ENCODE measurements at regions not wholly inside any gene's neighbourhood (a gene's known extent, or its start where the extent isn't known, plus 50 kb on each side); places are given as distances from the start of the nearest gene placed in this dataset.

DNA sequence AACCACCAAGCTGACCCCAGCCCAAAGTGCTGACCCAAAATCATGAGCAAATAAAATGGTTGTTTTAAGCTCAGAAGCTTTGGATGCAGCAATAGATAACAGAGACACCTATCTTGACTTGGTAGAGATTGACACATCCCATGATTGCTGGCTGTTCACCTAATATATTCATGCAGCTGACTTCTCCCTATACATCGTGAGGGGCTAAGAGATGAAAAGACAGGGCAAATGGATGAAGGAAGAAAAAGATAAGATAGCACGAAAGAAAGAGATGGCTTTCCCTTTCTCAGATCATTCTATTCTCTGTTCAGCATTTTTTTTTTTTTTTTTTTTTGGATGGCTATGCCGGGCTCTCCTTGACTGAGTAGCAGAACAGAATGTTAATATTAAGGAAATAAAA is 141.5 kb upstream of the ADAMTS9 start:
- Histone ChIP-seq H3K79me2 (no peaks in the 10 kb centered on the region), H3K27ac (no peak overlapping the region), H3K36me3 (ENCODE audit: control insufficient read depth, insufficient read depth, low read length) (no peaks in the 10 kb centered on the region), H3K4me3 (ENCODE audit: low read depth, low read length) (no peak overlapping the region), H3K9ac (no peak overlapping the region), H3K27me3 (ENCODE audit: control insufficient read depth, insufficient read depth, low read length) (no peaks in the 10 kb centered on the region), H3K4me2 (ENCODE audit: low read length) (no peak overlapping the region), H3K4me1 (no peaks in the 10 kb centered on the region), H2AFZ (no peak overlapping the region), H3K9me3 (ENCODE audit: control insufficient read depth, low read length) (no peaks in the 10 kb centered on the region)
- TF ChIP-seq, protein P1, sequence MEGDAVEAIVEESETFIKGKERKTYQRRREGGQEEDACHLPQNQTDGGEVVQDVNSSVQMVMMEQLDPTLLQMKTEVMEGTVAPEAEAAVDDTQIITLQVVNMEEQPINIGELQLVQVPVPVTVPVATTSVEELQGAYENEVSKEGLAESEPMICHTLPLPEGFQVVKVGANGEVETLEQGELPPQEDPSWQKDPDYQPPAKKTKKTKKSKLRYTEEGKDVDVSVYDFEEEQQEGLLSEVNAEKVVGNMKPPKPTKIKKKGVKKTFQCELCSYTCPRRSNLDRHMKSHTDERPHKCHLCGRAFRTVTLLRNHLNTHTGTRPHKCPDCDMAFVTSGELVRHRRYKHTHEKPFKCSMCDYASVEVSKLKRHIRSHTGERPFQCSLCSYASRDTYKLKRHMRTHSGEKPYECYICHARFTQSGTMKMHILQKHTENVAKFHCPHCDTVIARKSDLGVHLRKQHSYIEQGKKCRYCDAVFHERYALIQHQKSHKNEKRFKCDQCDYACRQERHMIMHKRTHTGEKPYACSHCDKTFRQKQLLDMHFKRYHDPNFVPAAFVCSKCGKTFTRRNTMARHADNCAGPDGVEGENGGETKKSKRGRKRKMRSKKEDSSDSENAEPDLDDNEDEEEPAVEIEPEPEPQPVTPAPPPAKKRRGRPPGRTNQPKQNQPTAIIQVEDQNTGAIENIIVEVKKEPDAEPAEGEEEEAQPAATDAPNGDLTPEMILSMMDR (IDR thresholded peaks at IDR 0.05), result no peak

DNA sequence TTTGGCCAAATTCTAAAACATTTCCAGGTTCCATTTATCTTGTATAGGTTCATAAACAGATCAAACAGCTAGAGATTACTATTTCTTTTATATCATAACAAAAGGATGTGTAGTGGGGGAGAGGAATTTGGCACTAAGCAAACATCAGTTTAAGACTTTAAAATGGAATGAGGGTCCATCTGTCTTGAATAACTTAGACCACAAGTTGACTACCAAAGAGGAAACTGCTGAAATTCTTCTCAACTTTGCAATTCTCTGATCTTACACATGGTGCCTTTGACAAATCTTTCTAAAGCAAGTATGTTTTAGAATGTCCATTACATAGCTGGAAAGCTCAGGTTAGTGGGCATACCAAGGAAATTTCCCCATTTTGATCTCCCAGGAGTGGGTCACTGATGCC is 140.5 kb upstream of the ADAMTS9 start:
- H3K9ac ChIP-seq, result no peak overlapping the region
- no peaks in the 10 kb centered on the region for H3K36me3 ChIP-seq (ENCODE audit: control insufficient read depth, insufficient read depth, low read length)
- no peak overlapping the region for H3K4me3 ChIP-seq (ENCODE audit: low read depth, low read length)
- no peak overlapping the region for H2AFZ ChIP-seq
- no peaks in the 10 kb centered on the region for H3K9me3 ChIP-seq (ENCODE audit: control insufficient read depth, low read length)
- no peak overlapping the region for H3K4me2 ChIP-seq (ENCODE audit: low read length)
- H3K79me2 ChIP-seq, result no peaks in the 10 kb centered on the region
- TF ChIP-seq, protein P1 (IDR thresholded peaks at IDR 0.05), result no peak
- H3K27ac ChIP-seq, result no peak overlapping the region
- no peaks in the 10 kb centered on the region for H3K4me1 ChIP-seq
- H3K27me3 ChIP-seq (ENCODE audit: control insufficient read depth, insufficient read depth, low read length), result no peaks in the 10 kb centered on the region

DNA sequence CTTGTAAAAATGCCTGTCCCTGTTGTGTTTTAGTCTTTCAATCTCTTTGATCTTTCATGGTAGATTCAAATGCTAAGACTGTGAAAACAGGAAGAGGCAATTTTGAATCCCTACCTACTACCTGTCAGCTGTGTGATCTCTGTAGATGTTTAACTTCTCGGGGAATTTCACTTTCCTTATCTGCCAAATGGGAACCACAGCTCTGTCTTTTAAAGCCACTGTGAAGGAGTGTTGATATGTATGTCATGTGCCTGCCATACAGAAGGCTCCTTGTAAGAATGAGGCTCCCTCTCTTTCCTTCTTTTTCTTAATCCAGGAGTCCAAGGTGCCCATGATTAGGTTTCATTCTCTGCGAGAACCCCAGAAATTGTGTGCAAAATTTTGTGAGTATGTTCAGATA is 139.6 kb upstream of the ADAMTS9 start:
- no peaks in the 10 kb centered on the region for H3K9me3 ChIP-seq (ENCODE audit: control insufficient read depth, low read length)
- no peak overlapping the region for H2AFZ ChIP-seq
- H3K36me3 ChIP-seq (ENCODE audit: control insufficient read depth, insufficient read depth, low read length), result no peaks in the 10 kb centered on the region
- no peak overlapping the region for H3K4me2 ChIP-seq (ENCODE audit: low read length)
- H3K79me2 ChIP-seq, result no peaks in the 10 kb centered on the region
- TF ChIP-seq, protein P1 (IDR thresholded peaks at IDR 0.05), result no peak
- H3K4me1 ChIP-seq, result no peaks in the 10 kb centered on the region
- no peak overlapping the region for H3K9ac ChIP-seq
- H3K27ac ChIP-seq, result no peak overlapping the region
- H3K4me3 ChIP-seq (ENCODE audit: low read depth, low read length), result no peak overlapping the region
- H3K27me3 ChIP-seq (ENCODE audit: control insufficient read depth, insufficient read depth, low read length), result no peaks in the 10 kb centered on the region

DNA sequence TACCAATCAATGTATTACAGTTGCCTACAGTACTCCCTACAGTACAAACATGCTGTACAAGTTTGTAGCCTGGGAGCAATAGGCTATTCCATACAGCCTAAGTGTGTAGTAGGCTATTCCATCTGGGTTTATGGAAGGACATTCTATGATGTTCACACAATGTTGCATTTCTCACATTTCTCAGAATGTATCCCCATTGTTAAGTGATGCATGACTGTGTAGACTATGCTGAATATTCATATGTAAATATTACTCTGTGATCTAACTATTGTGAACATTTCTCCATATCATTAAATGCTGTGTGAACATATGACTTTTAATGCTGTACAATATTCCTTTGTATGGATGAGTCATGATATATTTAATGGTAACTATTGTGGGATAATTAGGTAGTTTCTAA is 139.2 kb upstream of the ADAMTS9 start:
- no peaks in the 10 kb centered on the region for H3K79me2 ChIP-seq
- no peak overlapping the region for H3K27ac ChIP-seq
- H3K4me3 ChIP-seq (ENCODE audit: low read depth, low read length), result no peak overlapping the region
- H3K36me3 ChIP-seq (ENCODE audit: control insufficient read depth, insufficient read depth, low read length), result no peaks in the 10 kb centered on the region
- TF ChIP-seq, protein P1 (IDR thresholded peaks at IDR 0.05), result no peak
- H3K4me2 ChIP-seq (ENCODE audit: low read length), result no peak overlapping the region
- H3K9me3 ChIP-seq (ENCODE audit: control insufficient read depth, low read length), result no peaks in the 10 kb centered on the region
- H3K9ac ChIP-seq, result no peak overlapping the region
- no peaks in the 10 kb centered on the region for H3K27me3 ChIP-seq (ENCODE audit: control insufficient read depth, insufficient read depth, low read length)
- no peak overlapping the region for H2AFZ ChIP-seq
- no peaks in the 10 kb centered on the region for H3K4me1 ChIP-seq

DNA sequence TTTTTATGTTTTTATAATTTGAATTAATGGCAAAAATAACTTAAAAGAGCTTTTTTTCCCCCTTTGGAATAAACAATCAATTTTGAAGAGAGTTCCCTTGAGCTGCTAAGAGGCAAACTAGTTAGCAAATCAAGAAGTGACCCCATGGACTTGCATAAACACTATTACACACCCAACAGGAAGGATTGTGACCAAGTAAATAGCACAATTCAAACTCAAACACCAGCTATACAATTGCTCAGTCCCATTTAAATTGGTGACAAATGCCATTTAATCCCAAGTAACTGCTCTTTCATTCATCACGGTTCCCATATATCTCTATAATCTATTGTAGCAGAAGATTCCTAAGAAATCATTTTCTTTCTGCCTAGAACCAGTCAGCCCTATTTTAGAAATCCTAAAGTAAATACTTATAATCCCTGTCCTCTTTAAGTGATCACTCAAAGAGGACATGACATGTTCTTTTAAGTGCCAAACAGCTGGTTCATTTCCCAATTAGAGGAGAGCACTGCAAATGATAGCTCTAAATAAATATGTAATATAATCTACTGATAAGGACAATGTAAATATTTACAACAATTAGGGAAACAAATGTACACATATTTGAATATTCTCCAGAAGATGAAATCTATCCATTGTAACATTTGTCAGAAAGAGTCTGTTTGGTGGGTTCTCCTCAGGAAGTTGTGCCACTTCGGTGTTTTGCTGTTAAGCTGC is 137.8 kb upstream of the ADAMTS9 start:
- Histone ChIP-seq H3K36me3 (ENCODE audit: control insufficient read depth, insufficient read depth, low read length) (no peaks in the 10 kb centered on the region), H3K79me2 (no peaks in the 10 kb centered on the region), H3K27ac (no peak overlapping the region), H3K27me3 (ENCODE audit: control insufficient read depth, insufficient read depth, low read length) (no peaks in the 10 kb centered on the region), H3K9ac (no peak overlapping the region), H3K9me3 (ENCODE audit: control insufficient read depth, low read length) (no peaks in the 10 kb centered on the region), H3K4me1 (no peaks in the 10 kb centered on the region), H3K4me2 (ENCODE audit: low read length) (no peak overlapping the region), H2AFZ (no peak overlapping the region), H3K4me3 (ENCODE audit: low read depth, low read length) (no peak overlapping the region)
- TF ChIP-seq, protein P1 (IDR thresholded peaks at IDR 0.05), result no peak

All from parathyroid adenoma (tissue), 2 donors.